HG03095 (cell line): ENCODE measurements at regions not wholly inside any gene's neighbourhood (a gene's known extent, or its start where the extent isn't known, plus 50 kb on each side); places are given as distances from the start of the nearest gene placed in this dataset.
"Not testable (repeated sequence)": the region's sequence is repeated elsewhere in the genome, so short reads cannot be mapped to it uniquely, and the experiment has no call there.

Source experiments
- ATAC-seq: cut with Tn5 transposase; IDR thresholded peaks from one replicate; pipeline ENCODE4 v1.9.1; 2021; ENCODE audit warnings: moderate library complexity; ENCODE audit not compliant: unreplicated experiment

- no peak for ATAC-seq
Measured at GRCh38 chr3:148534089-148534988, 163.4 kb upstream of the AGTR1 start.

GRCh38 chr3:148535001-148535400 lies 162.7 kb upstream of the AGTR1 start:
- no peak for ATAC-seq

GRCh38 chr3:148540266-148540665 lies 157.4 kb upstream of the AGTR1 start:
- ATAC-seq = no peak

GRCh38 chr3:148540851-148541250 lies 156.9 kb upstream of the AGTR1 start:
- ATAC-seq = no peak

GRCh38 chr3:148546959-148547358 lies 150.7 kb upstream of the AGTR1 start:
- ATAC-seq = no peak

GRCh38 chr3:148551767-148552260 lies 145.9 kb upstream of the AGTR1 start:
- ATAC-seq = no peak

- no peak for ATAC-seq
Measured at GRCh38 chr3:148554367-148554766, 143.3 kb upstream of the AGTR1 start.

- ATAC-seq = no peak
Measured at GRCh38 chr3:148556664-148557063, 141.0 kb upstream of the AGTR1 start.

GRCh38 chr3:148577579-148577978 lies 120.1 kb upstream of the AGTR1 start:
- ATAC-seq = not testable (repeated sequence)

GRCh38 chr3:148582126-148582525 lies 115.6 kb upstream of the AGTR1 start:
- ATAC-seq = no peak

GRCh38 chr3:148583793-148584192 lies 113.9 kb upstream of the AGTR1 start:
- no peak for ATAC-seq

GRCh38 chr3:148584438-148584837 lies 113.3 kb upstream of the AGTR1 start:
- no peak for ATAC-seq

- ATAC-seq = no peak
Measured at GRCh38 chr3:148585671-148586379, 111.9 kb upstream of the AGTR1 start.

GRCh38 chr3:148588291-148588690 lies 109.4 kb upstream of the AGTR1 start:
- ATAC-seq = no peak

GRCh38 chr3:148591525-148591924 lies 106.2 kb upstream of the AGTR1 start:
- ATAC-seq = no peak

GRCh38 chr3:148598619-148599018 lies 99.1 kb upstream of the AGTR1 start:
- no peak for ATAC-seq

GRCh38 chr3:148599481-148599880 lies 98.2 kb upstream of the AGTR1 start:
- ATAC-seq = no peak

- no peak for ATAC-seq
Measured at GRCh38 chr3:148600440-148600839, 97.3 kb upstream of the AGTR1 start.

GRCh38 chr3:148600902-148601765 lies 96.6 kb upstream of the AGTR1 start:
- ATAC-seq = no peak

- no peak for ATAC-seq
Measured at GRCh38 chr3:148601766-148602685, 95.7 kb upstream of the AGTR1 start.
